ENCODE measurements at regions not wholly inside any gene's neighbourhood (a gene's known extent, or its start where the extent isn't known, plus 50 kb on each side); places are given as distances from the start of the nearest gene placed in this dataset.
"Not testable (repeated sequence)": the region's sequence is repeated elsewhere in the genome, so short reads cannot be mapped to it uniquely, and the experiment has no call there.

- no peak for DNase-seq
These were observed 225.5 kb upstream of the ANKRD50 start for GRCh38 chr4:124937993-124938392.

GRCh38 chr4:124936427-124936826 is 223.9 kb upstream of the ANKRD50 start:
- no peak for DNase-seq

GRCh38 chr4:124934916-124935315 is 222.4 kb upstream of the ANKRD50 start:
- DNase-seq: no peak

GRCh38 chr4:124933521-124933920 is 221.0 kb upstream of the ANKRD50 start:
- DNase-seq: no peak

- no peak for DNase-seq
These were observed 219.9 kb upstream of the ANKRD50 start for GRCh38 chr4:124932447-124932846.

- DNase-seq: no peak
These were observed 218.5 kb upstream of the ANKRD50 start for GRCh38 chr4:124931050-124931449.

GRCh38 chr4:124922748-124923147 is 210.2 kb upstream of the ANKRD50 start:
- DNase-seq: not testable (repeated sequence)

- DNase-seq: no peak
These were observed 206.1 kb upstream of the ANKRD50 start for GRCh38 chr4:124918559-124919122.

- DNase-seq: no peak
These were observed 202.5 kb upstream of the ANKRD50 start for GRCh38 chr4:124915073-124915472.

- DNase-seq: no peak
These were observed 200.7 kb upstream of the ANKRD50 start for GRCh38 chr4:124913237-124913636.

- no peak for DNase-seq
These were observed 197.8 kb upstream of the ANKRD50 start for GRCh38 chr4:124910327-124910726.

GRCh38 chr4:124907881-124908280 is 195.3 kb upstream of the ANKRD50 start:
- DNase-seq: no peak

- no peak for DNase-seq
These were observed 192.9 kb upstream of the ANKRD50 start for GRCh38 chr4:124905441-124905840.

- no peak for DNase-seq
These were observed 192.3 kb upstream of the ANKRD50 start for GRCh38 chr4:124904723-124905388.

GRCh38 chr4:124903995-124904722 is 191.6 kb upstream of the ANKRD50 start:
- DNase-seq: no peak

GRCh38 chr4:124902001-124902515 is 189.5 kb upstream of the ANKRD50 start:
- no peak for DNase-seq

- DNase-seq: no peak
These were observed 187.5 kb upstream of the ANKRD50 start for GRCh38 chr4:124899997-124900396.

- no peak for DNase-seq
These were observed 178.0 kb upstream of the ANKRD50 start for GRCh38 chr4:124890522-124890921.

GRCh38 chr4:124887739-124888138 is 175.2 kb upstream of the ANKRD50 start:
- no peak for DNase-seq

- no peak for DNase-seq
These were observed 171.8 kb upstream of the ANKRD50 start for GRCh38 chr4:124884316-124884715.

- no peak for DNase-seq
These were observed 171.1 kb upstream of the ANKRD50 start for GRCh38 chr4:124883632-124884031.

GRCh38 chr4:124879195-124879594 is 166.7 kb upstream of the ANKRD50 start:
- DNase-seq: no peak

- no peak for DNase-seq
These were observed 161.6 kb upstream of the ANKRD50 start for GRCh38 chr4:124874172-124874450.
